H7 (cell line): ENCODE measurements at regions not wholly inside any gene's neighbourhood (a gene's known extent, or its start where the extent isn't known, plus 50 kb on each side); places are given as distances from the start of the nearest gene placed in this dataset.

Experiments
- DNase-seq: peaks from one replicate; pipeline ENCODE4 v3.0.0; 2012
- H3K27me3 ChIP-seq: 2 replicates; pipeline ENCODE4 v1.6.0; 2011; ENCODE audit warnings: mild to moderate bottlenecking, low read length; ENCODE audit not compliant: control insufficient read depth, insufficient read depth
- H3K36me3 ChIP-seq: replicated peaks from 2 replicates; pipeline ENCODE4 v1.5.1; 2011; ENCODE audit warnings: low read length; ENCODE audit not compliant: control insufficient read depth, insufficient read depth
- H3K4me3 ChIP-seq: 2 replicates; pipeline ENCODE4 v1.5.1; 2011; ENCODE audit warnings: low read depth, mild to moderate bottlenecking, control low read depth, low read length, moderate library complexity; ENCODE audit not compliant: insufficient read depth

DNA sequence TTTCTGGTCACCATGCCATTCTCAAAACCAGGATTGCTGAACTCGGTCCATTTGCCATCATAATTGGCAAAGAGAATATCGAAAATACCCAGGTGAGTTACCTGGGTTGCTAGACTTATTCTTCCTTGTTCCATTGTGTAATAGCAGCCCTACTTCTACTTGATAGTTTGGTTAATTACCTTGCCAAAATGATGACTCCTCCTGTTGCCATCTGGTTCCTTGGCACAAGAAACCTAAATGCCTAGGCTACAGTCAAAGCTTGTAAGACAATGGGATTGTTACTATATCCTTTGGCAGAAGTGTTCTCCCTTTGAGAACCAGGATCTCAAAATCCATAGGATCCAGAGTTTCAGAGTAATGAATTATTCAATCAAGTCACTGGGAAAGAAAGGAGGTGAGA is 373.2 kb upstream of the ACTBL2 start:
- Histone ChIP-seq H3K4me3 (no peak overlapping the region), H3K36me3 (no peaks in the 10 kb centered on the region), H3K27me3 (no peaks in the 10 kb centered on the region)
- no peak for DNase-seq

GRCh38 chr5:57853929-57854697 is 371.5 kb upstream of the ACTBL2 start:
- no peaks in the 10 kb centered on the region for H3K27me3 ChIP-seq
- no peaks in the 10 kb centered on the region for H3K36me3 ChIP-seq
- no peak for DNase-seq
- H3K4me3 ChIP-seq: no peak overlapping the region

DNA sequence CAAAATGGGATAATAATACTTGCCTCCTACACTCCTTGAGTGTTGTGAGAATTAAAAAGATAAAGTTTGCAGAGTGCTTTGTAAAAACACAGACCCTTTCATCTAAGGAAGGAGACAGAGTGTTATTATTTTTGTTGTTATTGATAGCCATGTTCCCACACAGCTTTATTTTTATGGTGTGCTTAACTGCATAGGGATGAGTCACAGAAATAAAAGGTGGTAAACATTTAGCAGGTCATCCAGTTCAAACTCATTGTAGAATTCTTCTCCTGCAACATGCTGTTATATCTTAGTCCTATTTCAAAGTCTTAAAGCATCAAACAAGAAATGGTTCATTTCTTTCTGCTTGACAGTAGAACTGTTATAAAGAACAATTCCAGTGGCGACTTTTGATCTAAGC is 367.5 kb upstream of the ACTBL2 start:
- Histone ChIP-seq H3K36me3 (no peaks in the 10 kb centered on the region), H3K27me3 (no peaks in the 10 kb centered on the region), H3K4me3 (no peak overlapping the region)
- DNase-seq: no peak

- Histone ChIP-seq H3K4me3 (no peak overlapping the region), H3K27me3 (no peaks in the 10 kb centered on the region), H3K36me3 (no peaks in the 10 kb centered on the region)
- no peak for DNase-seq
Measured at GRCh38 chr5:57845025-57845424, 362.4 kb upstream of the ACTBL2 start.

DNA sequence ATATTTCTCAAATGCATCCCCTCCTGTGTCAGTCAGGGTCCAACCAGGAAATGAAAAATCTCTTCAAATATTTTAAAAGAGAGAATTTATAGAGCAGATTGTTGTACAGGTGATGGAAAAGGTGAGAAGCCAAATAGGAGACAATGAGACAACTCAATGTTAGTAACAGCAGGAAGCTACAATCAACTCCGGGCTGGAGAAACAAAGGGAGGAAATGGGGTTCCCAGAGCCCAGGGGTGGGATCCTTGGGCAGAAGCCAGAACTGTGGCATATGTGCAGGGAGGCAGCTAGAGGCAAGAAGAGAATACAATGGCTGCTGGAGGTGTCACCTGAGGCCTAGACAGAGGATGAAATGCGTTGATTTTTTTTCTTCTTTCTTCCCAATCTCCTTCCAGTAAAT is 361.8 kb upstream of the ACTBL2 start:
- Histone ChIP-seq H3K4me3 (no peak overlapping the region), H3K36me3 (no peaks in the 10 kb centered on the region), H3K27me3 (no peaks in the 10 kb centered on the region)
- no peak for DNase-seq

GRCh38 chr5:57843059-57843367 is 360.4 kb upstream of the ACTBL2 start:
- no peak for DNase-seq
- H3K4me3 ChIP-seq: no peak overlapping the region

DNA sequence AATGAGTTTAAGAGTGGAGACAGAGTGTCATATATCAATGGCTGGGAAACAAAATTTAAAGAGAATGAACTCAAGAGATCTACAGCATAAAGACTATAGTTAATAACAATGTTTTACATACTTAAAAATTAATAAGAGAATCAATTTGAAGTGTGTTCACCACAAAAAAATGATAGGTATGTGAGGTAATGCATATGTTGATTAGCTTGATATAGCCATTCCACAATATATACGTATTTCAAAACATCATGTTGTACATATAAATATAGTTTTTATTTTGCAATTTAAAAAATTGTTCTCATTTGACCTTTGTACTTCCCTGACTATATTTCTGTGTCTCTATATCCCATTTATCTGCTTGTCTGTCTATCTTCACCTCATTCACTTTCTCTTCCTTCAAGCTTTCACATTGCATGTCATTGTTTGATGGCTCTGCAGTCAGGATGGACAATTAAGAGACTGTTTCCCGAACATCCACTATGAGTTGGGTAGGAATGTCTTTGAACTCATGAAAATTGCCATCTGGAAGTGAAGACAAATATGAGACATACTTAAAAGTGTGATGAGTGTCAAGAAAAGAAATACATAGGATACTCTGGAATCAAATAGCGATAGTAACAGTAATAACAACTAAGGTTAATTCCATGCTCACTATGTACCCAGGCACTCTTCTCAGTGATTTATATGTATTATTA is 359.9 kb upstream of the ACTBL2 start:
- Histone ChIP-seq H3K27me3 (no peaks in the 10 kb centered on the region), H3K36me3 (no peaks in the 10 kb centered on the region), H3K4me3 (no peak overlapping the region)
- no peak for DNase-seq

More at GRCh38 chr5:57843059-57843367, 360.4 kb upstream of the ACTBL2 start:
- Histone ChIP-seq H3K27me3 (no peaks in the 10 kb centered on the region), H3K36me3 (no peaks in the 10 kb centered on the region)

DNA sequence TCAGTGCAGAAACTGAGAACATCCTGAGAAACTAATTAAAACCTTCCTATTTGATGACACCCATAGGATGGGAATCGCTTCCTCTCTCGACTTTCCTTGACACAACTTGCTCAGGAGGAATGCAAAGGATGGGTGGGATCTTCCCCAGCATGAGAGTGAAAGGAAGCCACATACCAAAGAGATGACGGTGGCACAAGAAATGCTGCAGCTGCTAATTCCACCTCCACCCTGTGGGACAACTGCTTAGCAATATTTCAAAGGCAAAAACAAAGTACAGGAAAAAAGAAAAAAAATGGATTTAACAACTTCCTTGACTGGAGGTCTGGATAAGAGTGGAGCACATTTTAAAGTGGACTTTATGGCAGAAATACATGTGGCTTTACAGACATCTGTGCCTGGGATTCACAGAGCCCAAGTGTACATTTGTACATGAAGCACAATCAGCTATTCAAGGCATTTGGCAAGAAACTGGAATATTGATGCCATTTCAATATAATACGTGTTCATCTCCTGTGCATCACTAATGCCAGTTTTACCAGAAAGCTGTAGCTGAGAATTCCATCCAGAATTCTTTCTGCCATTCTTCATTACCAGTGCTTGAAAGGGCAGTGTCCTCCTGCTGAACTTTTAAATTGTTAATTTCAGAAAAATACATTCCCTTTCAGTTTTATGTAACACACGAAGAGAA is 359.2 kb upstream of the ACTBL2 start:
- Histone ChIP-seq H3K36me3 (no peaks in the 10 kb centered on the region), H3K4me3 (no peak overlapping the region), H3K27me3 (no peaks in the 10 kb centered on the region)
- DNase-seq: peak; percentile 60

- Histone ChIP-seq H3K4me3 (no peak overlapping the region), H3K36me3 (no peaks in the 10 kb centered on the region), H3K27me3 (no peaks in the 10 kb centered on the region)
- no peak for DNase-seq
Measured at GRCh38 chr5:57839437-57840079, 356.9 kb upstream of the ACTBL2 start.

DNA sequence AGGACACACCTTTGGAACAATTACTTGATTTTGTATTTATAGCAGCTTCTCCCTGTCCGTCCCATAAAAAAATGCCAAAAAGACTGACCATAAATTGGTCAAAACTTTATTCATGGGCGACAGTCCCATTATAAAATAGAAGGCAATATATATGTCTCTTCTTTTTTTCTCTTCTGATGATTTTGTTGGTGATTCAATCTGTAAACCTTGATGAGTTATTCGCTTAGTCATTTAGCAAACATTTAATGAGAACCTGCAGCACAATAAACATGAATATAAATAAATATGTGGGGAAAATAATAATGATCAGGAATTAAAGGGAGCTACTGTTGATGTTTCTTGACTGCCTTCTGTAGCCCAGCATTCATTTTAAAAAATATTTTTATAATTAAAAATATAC is 356.4 kb upstream of the ACTBL2 start:
- H3K27me3 ChIP-seq: no peaks in the 10 kb centered on the region
- no peak overlapping the region for H3K4me3 ChIP-seq
- no peak for DNase-seq
- no peaks in the 10 kb centered on the region for H3K36me3 ChIP-seq

DNA sequence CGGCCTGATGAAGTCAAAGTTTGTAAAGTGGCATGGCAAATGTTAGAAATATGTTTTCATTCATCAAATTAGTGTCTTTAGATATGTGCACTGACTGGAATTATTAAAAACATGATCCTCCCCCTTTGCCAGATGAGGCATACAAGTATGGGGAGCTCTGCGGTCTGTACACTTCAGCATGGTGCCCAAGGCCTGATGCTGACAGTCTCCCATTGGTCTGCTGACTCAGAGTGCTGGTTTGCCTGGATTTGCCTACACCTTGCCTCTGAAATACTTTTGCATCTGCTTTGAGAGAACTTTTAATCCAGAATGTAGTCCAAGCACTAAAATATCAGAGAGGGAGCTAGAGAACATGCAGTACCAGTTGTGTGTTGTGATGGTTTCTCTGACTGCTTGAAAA is 354.3 kb upstream of the ACTBL2 start:
- Histone ChIP-seq H3K4me3 (no peak overlapping the region), H3K27me3 (no peaks in the 10 kb centered on the region), H3K36me3 (no peaks in the 10 kb centered on the region)
- no peak for DNase-seq

DNA sequence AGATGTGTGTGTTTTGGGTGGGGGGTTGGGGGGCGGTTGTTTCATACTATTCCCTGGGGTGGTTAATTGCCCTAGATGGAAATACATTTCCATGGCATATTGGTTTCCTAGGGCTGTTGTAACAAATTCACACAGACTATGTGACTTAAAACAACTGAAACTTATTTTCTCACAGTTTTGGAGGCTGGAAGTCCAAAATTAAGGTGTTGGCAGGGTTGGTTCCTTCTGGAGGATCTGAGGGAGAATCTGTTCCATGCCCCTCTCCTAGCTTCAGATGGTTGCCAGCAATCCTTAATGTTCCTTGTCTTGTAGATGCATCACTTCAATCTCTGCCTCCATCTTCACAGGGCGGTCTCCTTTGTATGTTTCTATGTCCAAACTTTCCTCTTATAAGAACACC is 353.7 kb upstream of the ACTBL2 start:
- no peaks in the 10 kb centered on the region for H3K36me3 ChIP-seq
- H3K27me3 ChIP-seq: no peaks in the 10 kb centered on the region
- no peak overlapping the region for H3K4me3 ChIP-seq
- no peak for DNase-seq

GRCh38 chr5:57834829-57835608 is 352.4 kb upstream of the ACTBL2 start:
- H3K27me3 ChIP-seq: no peaks in the 10 kb centered on the region
- peak; percentile 18 for DNase-seq
- no peak overlapping the region for H3K4me3 ChIP-seq
- H3K36me3 ChIP-seq: no peaks in the 10 kb centered on the region

GRCh38 chr5:57833489-57833888 is 350.9 kb upstream of the ACTBL2 start:
- Histone ChIP-seq H3K27me3 (no peaks in the 10 kb centered on the region), H3K4me3 (no peak overlapping the region), H3K36me3 (no peaks in the 10 kb centered on the region)
- DNase-seq: no peak
